Spleen (tissue), 7 donors: ENCODE measurements at regions not wholly inside any gene's neighbourhood (a gene's known extent, or its start where the extent isn't known, plus 50 kb on each side); places are given as distances from the start of the nearest gene placed in this dataset.

Experiments used
- POLR2A ChIP-seq, 3 donors: fragments of 450-650 bp; IDR thresholded peaks; one replicate each; pipeline ENCODE4 v1.5.1; 2017; ENCODE audit warnings: antibody characterized with exemption in 3 of 3, mild to moderate bottlenecking in 1 of 3
- POLR2AphosphoS5 ChIP-seq, 3 donors: sonication (generic); formaldehyde crosslinking; IDR thresholded peaks; one replicate each; pipeline ENCODE4 v1.5.1; 2017; ENCODE audit warnings: antibody characterized with exemption in 3 of 3
- TF ChIP-seq, protein P1 (sequence below), 11 experiments: fragments of 200-600 bp in 7 of 11; fragments of 450-650 bp in 4 of 11; sonication (generic) in 4 of 11; IDR thresholded peaks in 8 of 11; conservative IDR thresholded peaks in 3 of 11; 1 replicate in 7 of 11; 2 replicates in 4 of 11; pipeline versions ENCODE4 v1.4.0 to v1.8.0; 2016 to 2021; ENCODE audit warnings: antibody characterized with exemption in 11 of 11, inconsistent platforms in 4 of 11, mild to moderate bottlenecking in 1 of 11
- donor health status: DM: no; HTN: no; CAD: no; lungs with moderate emphysema.
- donor health status: DM: no; HTN: no; CAD: no.
- donor health status: DM: no; HTN: no; CAD: no.

DNA sequence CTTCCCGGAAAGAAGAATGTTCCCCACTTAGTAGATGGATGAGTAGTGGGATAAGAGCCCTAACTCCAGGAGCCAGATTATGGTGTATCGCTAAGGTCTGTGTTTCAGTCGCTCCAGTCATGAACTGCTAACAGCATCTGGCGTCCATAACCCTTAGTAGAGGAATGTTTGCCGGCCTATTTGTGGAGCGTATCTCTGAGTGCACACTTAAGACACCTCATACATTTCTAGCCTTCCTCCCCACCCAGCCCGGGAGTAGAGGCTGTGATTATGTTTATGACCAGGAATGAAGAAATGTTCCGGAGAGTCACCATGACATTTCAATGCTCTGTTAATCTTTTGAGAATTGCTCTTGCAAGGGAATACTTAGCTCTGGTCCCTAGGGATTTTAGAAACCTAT, 251.1 kb upstream of the SOX4 start:
- TF ChIP-seq POLR2A (IDR thresholded peaks at IDR 0.05) = no peak
- TF ChIP-seq, protein P1, sequence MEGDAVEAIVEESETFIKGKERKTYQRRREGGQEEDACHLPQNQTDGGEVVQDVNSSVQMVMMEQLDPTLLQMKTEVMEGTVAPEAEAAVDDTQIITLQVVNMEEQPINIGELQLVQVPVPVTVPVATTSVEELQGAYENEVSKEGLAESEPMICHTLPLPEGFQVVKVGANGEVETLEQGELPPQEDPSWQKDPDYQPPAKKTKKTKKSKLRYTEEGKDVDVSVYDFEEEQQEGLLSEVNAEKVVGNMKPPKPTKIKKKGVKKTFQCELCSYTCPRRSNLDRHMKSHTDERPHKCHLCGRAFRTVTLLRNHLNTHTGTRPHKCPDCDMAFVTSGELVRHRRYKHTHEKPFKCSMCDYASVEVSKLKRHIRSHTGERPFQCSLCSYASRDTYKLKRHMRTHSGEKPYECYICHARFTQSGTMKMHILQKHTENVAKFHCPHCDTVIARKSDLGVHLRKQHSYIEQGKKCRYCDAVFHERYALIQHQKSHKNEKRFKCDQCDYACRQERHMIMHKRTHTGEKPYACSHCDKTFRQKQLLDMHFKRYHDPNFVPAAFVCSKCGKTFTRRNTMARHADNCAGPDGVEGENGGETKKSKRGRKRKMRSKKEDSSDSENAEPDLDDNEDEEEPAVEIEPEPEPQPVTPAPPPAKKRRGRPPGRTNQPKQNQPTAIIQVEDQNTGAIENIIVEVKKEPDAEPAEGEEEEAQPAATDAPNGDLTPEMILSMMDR (IDR thresholded peaks at IDR 0.05 in 8 of 11, conservative IDR thresholded peaks at IDR 0.05 in 3 of 11) = no peak
- TF ChIP-seq POLR2AphosphoS5 (IDR thresholded peaks at IDR 0.05) = no peak
